OCI-LY1 (cell line): ENCODE measurements at regions not wholly inside any gene's neighbourhood (a gene's known extent, or its start where the extent isn't known, plus 50 kb on each side); places are given as distances from the start of the nearest gene placed in this dataset.
A peak's percentile ranks its signal among the peaks of the same experiment; 100 is the strongest.

Experiments
- H2AFZ ChIP-seq: fragments of 200-600 bp; sonication (generic), shearing (Covaris generic); 2 replicates; pipeline ENCODE4 v1.6.0; 2014; ENCODE audit warnings: antibody characterized with exemption, mild to moderate bottlenecking, low read length
- H3F3A ChIP-seq: fragments of 200-600 bp; sonication (generic), shearing (Covaris generic); 2 replicates; pipeline ENCODE4 v1.6.0; 2014; ENCODE audit warnings: mild to moderate bottlenecking, antibody characterized with exemption, low read length, moderate library complexity; ENCODE audit not compliant: insufficient read depth
- H3K27ac ChIP-seq: fragments of 200-600 bp; sonication (generic); 2 replicates; pipeline ENCODE4 v1.5.1; 2014; ENCODE audit warnings: low read length, mixed run types, mild to moderate bottlenecking, low read depth; ENCODE audit not compliant: poor library complexity, severe bottlenecking
- H3K27me3 ChIP-seq: fragments of 200-600 bp; sonication (generic); 2 replicates; pipeline ENCODE4 v1.6.0; 2014; ENCODE audit warnings: antibody characterized with exemption, mild to moderate bottlenecking, low read length, moderate library complexity; ENCODE audit not compliant: insufficient read depth
- H3K36me3 ChIP-seq: fragments of 200-600 bp; sonication (generic); 2 replicates; pipeline ENCODE4 v1.6.1; 2014; ENCODE audit warnings: mild to moderate bottlenecking, antibody characterized with exemption, low read length, moderate library complexity, mixed read lengths; ENCODE audit not compliant: insufficient read depth
- H3K4me1 ChIP-seq: fragments of 200-600 bp; sonication (generic); 2 replicates; pipeline ENCODE4 v1.5.1; 2014; ENCODE audit warnings: mild to moderate bottlenecking, low read length, moderate library complexity; ENCODE audit not compliant: insufficient read depth, severe bottlenecking
- H3K4me2 ChIP-seq: fragments of 200-600 bp; sonication (generic), shearing (Covaris generic); 2 replicates; pipeline ENCODE4 v1.6.1; 2014; ENCODE audit warnings: low read length
- H3K4me3 ChIP-seq: fragments of 200-600 bp; sonication (generic); 2 replicates; pipeline ENCODE4 v1.5.1; 2014; ENCODE audit warnings: low read length, low read depth, mild to moderate bottlenecking, mixed read lengths; ENCODE audit not compliant: poor library complexity, severe bottlenecking
- H3K79me2 ChIP-seq: fragments of 200-600 bp; shearing (Covaris generic); 2 replicates; pipeline ENCODE4 v1.6.1; 2016; ENCODE audit warnings: mixed run types, low read length, mixed read lengths; ENCODE audit not compliant: insufficient read depth
- H3K9ac ChIP-seq: fragments of 200-600 bp; sonication (generic), shearing (Covaris generic); 2 replicates; pipeline ENCODE4 v1.6.1; 2014; ENCODE audit warnings: mild to moderate bottlenecking, low read length, mixed read lengths
- H3K9me2 ChIP-seq: fragments of 200-600 bp; sonication (generic), shearing (Covaris generic); 2 replicates; pipeline ENCODE4 v1.6.1; 2014; ENCODE audit warnings: low read depth, mild to moderate bottlenecking, low read length, mixed read lengths
- H3K9me3 ChIP-seq: fragments of 200-600 bp; shearing (Covaris generic); 2 replicates; pipeline ENCODE4 v1.6.1; 2014; ENCODE audit warnings: low read length, mixed read lengths
- H4K20me1 ChIP-seq: fragments of 200-600 bp; sonication (generic), shearing (Covaris generic); 2 replicates; pipeline ENCODE4 v1.6.0; 2016; ENCODE audit warnings: mild to moderate bottlenecking, low read length; ENCODE audit not compliant: insufficient read depth
- EZH2 ChIP-seq: fragments of 200-600 bp; sonication (generic), shearing (Covaris generic); IDR thresholded peaks from 2 replicates; pipeline ENCODE4 v1.8.0; 2017; ENCODE audit warnings: borderline replicate concordance, mixed run types, mild to moderate bottlenecking, antibody characterized with exemption, low read length, moderate library complexity, mixed read lengths
- TF ChIP-seq, protein P1 (sequence below): fragments of 200-600 bp; sonication (generic), shearing (Covaris generic); IDR thresholded peaks from 2 replicates; pipeline ENCODE4 v1.5.1; 2017; ENCODE audit warnings: mild to moderate bottlenecking, antibody characterized with exemption, low read length, moderate library complexity, mixed read lengths

DNA sequence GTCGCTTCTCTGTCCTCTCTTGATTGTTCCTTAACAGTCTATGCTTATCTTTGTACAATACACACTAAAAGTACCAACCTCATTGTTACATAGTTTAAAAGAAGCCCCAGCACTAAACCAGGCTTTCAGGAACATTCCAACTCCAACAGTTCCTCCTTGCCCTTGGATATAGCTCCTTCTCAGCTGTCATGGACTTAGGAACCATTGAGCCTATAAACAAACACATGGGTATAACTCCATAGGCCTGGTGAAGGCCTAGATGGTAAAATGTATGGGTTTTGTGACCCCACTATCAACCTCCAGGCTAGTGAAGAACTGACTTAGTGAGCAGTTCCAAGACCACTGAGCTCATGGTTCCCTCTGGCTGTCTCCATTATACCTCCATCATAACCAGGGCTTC lies 74.8 kb upstream of the SLC39A10 start:
- Histone ChIP-seq H3K9ac (no peak overlapping the region), H3K4me1 (peaks cover 11% of the 10 kb centered on the region), H3K27me3 (no peaks in the 10 kb centered on the region), H3K9me2 (no peaks in the 10 kb centered on the region), H3K27ac (no peak overlapping the region), H3K4me2 (no peak overlapping the region), H2AFZ (no peak overlapping the region), H4K20me1 (no peaks in the 10 kb centered on the region), H3F3A (no peaks in the 10 kb centered on the region), H3K9me3 (no peaks in the 10 kb centered on the region), H3K79me2 (no peaks in the 10 kb centered on the region), H3K36me3 (no peaks in the 10 kb centered on the region), H3K4me3 (no peak overlapping the region)
- TF ChIP-seq, protein P1, sequence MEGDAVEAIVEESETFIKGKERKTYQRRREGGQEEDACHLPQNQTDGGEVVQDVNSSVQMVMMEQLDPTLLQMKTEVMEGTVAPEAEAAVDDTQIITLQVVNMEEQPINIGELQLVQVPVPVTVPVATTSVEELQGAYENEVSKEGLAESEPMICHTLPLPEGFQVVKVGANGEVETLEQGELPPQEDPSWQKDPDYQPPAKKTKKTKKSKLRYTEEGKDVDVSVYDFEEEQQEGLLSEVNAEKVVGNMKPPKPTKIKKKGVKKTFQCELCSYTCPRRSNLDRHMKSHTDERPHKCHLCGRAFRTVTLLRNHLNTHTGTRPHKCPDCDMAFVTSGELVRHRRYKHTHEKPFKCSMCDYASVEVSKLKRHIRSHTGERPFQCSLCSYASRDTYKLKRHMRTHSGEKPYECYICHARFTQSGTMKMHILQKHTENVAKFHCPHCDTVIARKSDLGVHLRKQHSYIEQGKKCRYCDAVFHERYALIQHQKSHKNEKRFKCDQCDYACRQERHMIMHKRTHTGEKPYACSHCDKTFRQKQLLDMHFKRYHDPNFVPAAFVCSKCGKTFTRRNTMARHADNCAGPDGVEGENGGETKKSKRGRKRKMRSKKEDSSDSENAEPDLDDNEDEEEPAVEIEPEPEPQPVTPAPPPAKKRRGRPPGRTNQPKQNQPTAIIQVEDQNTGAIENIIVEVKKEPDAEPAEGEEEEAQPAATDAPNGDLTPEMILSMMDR: no peak
- TF ChIP-seq EZH2: no peak

- H3K27me3 ChIP-seq: no peaks in the 10 kb centered on the region
- H4K20me1 ChIP-seq: no peaks in the 10 kb centered on the region
- H2AFZ ChIP-seq: peak overlapping the region; percentile 75; the same call in 1 of the 2 replicates
- peaks cover 11% of the 10 kb centered on the region for H3K4me1 ChIP-seq
- H3F3A ChIP-seq: no peaks in the 10 kb centered on the region
- H3K9ac ChIP-seq: no peak overlapping the region
- no peak overlapping the region for H3K27ac ChIP-seq
- no peaks in the 10 kb centered on the region for H3K9me3 ChIP-seq
- no peaks in the 10 kb centered on the region for H3K79me2 ChIP-seq
- no peaks in the 10 kb centered on the region for H3K9me2 ChIP-seq
- no peak for TF ChIP-seq EZH2
- TF ChIP-seq, protein P1: no peak
- no peak overlapping the region for H3K4me2 ChIP-seq
- no peak overlapping the region for H3K4me3 ChIP-seq
- H3K36me3 ChIP-seq: no peaks in the 10 kb centered on the region
These were observed 77.1 kb upstream of the SLC39A10 start for GRCh38 chr2:195579776-195580555.

DNA sequence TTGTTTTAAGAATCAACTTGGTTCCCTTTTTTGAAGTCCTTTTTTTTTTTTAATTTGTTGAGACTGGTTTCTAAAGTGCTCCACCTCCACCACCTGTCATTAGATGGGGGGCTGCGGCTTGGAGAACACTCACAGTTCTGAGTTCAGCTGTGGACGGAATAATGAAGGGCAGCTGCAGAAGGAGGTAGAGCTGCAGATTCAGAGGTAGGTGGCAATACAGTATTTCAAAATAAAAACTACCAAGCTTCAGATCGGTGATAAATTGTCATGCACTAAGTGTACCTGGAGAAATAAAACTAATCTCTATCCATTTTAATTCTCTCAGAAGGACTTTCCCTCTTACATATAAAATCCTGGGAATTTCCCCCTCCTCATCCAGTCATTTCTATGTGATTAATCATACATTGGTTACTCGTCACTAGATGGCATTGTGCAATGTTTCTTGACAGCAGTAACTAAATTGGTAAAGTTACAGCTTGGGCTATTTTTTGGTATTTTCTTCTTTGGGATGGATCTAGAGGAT lies 81.1 kb upstream of the SLC39A10 start:
- Histone ChIP-seq H2AFZ (no peak overlapping the region), H3K9ac (no peak overlapping the region), H3K4me2 (no peak overlapping the region), H3K4me3 (no peak overlapping the region), H3K79me2 (no peaks in the 10 kb centered on the region), H3K4me1 (peaks cover 11% of the 10 kb centered on the region), H3K36me3 (no peaks in the 10 kb centered on the region), H3K9me2 (no peaks in the 10 kb centered on the region), H4K20me1 (no peaks in the 10 kb centered on the region), H3K9me3 (no peaks in the 10 kb centered on the region), H3K27ac (no peak overlapping the region), H3F3A (no peaks in the 10 kb centered on the region), H3K27me3 (no peaks in the 10 kb centered on the region)
- TF ChIP-seq EZH2: no peak
- TF ChIP-seq, protein P1: peak; percentile 58
